Naive B cell (primary cell): ENCODE measurements at regions not wholly inside any gene's neighbourhood (a gene's known extent, or its start where the extent isn't known, plus 50 kb on each side); places are given as distances from the start of the nearest gene placed in this dataset.

Source experiments
- ATAC-seq, 2 donors: fragments of 150-1000 bp; cut with Tn5 transposase; 2 replicates each; pipeline ENCODE4 v1.10.0; 2021; ENCODE audit warnings: low read depth in 2 of 2, mild to moderate bottlenecking in 2 of 2, moderate library complexity in 2 of 2
- DNase-seq: peaks from one replicate; pipeline ENCODE4 v3.0.0; 2022
- H3K27ac Mint-ChIP-seq, 6 donors: one replicate each; pipeline ENCODE4 v1.8.0; 2020 to 2022; ENCODE audit warnings: mild to moderate bottlenecking in 6 of 6, mixed read lengths in 6 of 6, moderate library complexity in 5 of 6, inconsistent platforms in 2 of 6
- H3K27me3 Mint-ChIP-seq, 3 donors: one replicate each; pipeline ENCODE4 v1.8.0; 2021 to 2022; ENCODE audit warnings: mixed read lengths in 3 of 3, mild to moderate bottlenecking in 1 of 3
- H3K36me3 Mint-ChIP-seq, 2 donors: one replicate each; pipeline ENCODE4 v1.8.0; 2020 to 2022; ENCODE audit warnings: mixed read lengths in 2 of 2, inconsistent platforms in 1 of 2, mild to moderate bottlenecking in 1 of 2
- H3K4me1 Mint-ChIP-seq, 3 donors: one replicate each; pipeline ENCODE4 v1.8.0; 2020 to 2022; ENCODE audit warnings: mixed read lengths in 3 of 3, inconsistent platforms in 1 of 3, mild to moderate bottlenecking in 1 of 3, moderate library complexity in 1 of 3
- H3K4me3 Mint-ChIP-seq, 8 donors: one replicate each; pipeline ENCODE4 v1.8.0; 2020 to 2022; ENCODE audit warnings: mild to moderate bottlenecking in 8 of 8, mixed read lengths in 8 of 8, moderate library complexity in 8 of 8, inconsistent platforms in 2 of 8
- H3K9me3 Mint-ChIP-seq, 7 donors: one replicate each; pipeline ENCODE4 v1.8.0; 2020 to 2022; ENCODE audit warnings: mixed read lengths in 7 of 7, mild to moderate bottlenecking in 5 of 7, inconsistent platforms in 2 of 7, moderate library complexity in 1 of 7

GRCh38 chr5:89994266-89994665, 415.3 kb downstream of the CETN3 start:
- H3K4me3 Mint-ChIP-seq = no peak overlapping the region
- H3K36me3 Mint-ChIP-seq = no peaks in the 10 kb centered on the region
- no peak for ATAC-seq
- H3K9me3 Mint-ChIP-seq = peaks cover 0 to 8% (median 0%) of the 10 kb centered on the region in 7 donors
- no peak overlapping the region for H3K27ac Mint-ChIP-seq
- no peaks in the 10 kb centered on the region for H3K27me3 Mint-ChIP-seq
- peaks cover 5 to 14% (median 10%) of the 10 kb centered on the region in 3 donors for H3K4me1 Mint-ChIP-seq
- DNase-seq = no peak

- DNase-seq = no peak
- no peak for ATAC-seq
- no peaks in the 10 kb centered on the region for H3K36me3 Mint-ChIP-seq
- H3K27me3 Mint-ChIP-seq = no peaks in the 10 kb centered on the region
- no peak overlapping the region for H3K4me3 Mint-ChIP-seq
- H3K27ac Mint-ChIP-seq = no peak overlapping the region
- H3K4me1 Mint-ChIP-seq = peaks cover 0 to 8% (median 4%) of the 10 kb centered on the region in 3 donors
- peaks cover 0 to 8% (median 0%) of the 10 kb centered on the region in 7 donors for H3K9me3 Mint-ChIP-seq
These were observed 417.4 kb downstream of the CETN3 start for GRCh38 chr5:89992201-89992600.

- H3K27ac Mint-ChIP-seq = no peak overlapping the region
These were observed 418.0 kb downstream of the CETN3 start for GRCh38 chr5:89991592-89991991.

GRCh38 chr5:89989776-89990175, 419.8 kb downstream of the CETN3 start:
- ATAC-seq = no peak
- no peak overlapping the region for H3K4me3 Mint-ChIP-seq
- no peaks in the 10 kb centered on the region for H3K4me1 Mint-ChIP-seq
- H3K9me3 Mint-ChIP-seq = peaks cover 0 to 8% (median 0%) of the 10 kb centered on the region in 7 donors
- no peak for DNase-seq
- no peaks in the 10 kb centered on the region for H3K36me3 Mint-ChIP-seq
- H3K27me3 Mint-ChIP-seq = no peaks in the 10 kb centered on the region
- no peak overlapping the region for H3K27ac Mint-ChIP-seq

More at GRCh38 chr5:89991592-89991991, 418.0 kb downstream of the CETN3 start:
- no peaks in the 10 kb centered on the region for H3K27me3 Mint-ChIP-seq
- H3K36me3 Mint-ChIP-seq = no peaks in the 10 kb centered on the region
- DNase-seq (no peak), ATAC-seq (no peak)
- peaks cover 0 to 2% (median 0%) of the 10 kb centered on the region in 3 donors for H3K4me1 Mint-ChIP-seq
- peaks cover 0 to 8% (median 0%) of the 10 kb centered on the region in 7 donors for H3K9me3 Mint-ChIP-seq
- H3K4me3 Mint-ChIP-seq = no peak overlapping the region

GRCh38 chr5:89988998-89989655, 420.4 kb downstream of the CETN3 start:
- ATAC-seq (no peak), DNase-seq (no peak)
- Mint-ChIP-seq H3K4me3 (no peak overlapping the region), H3K4me1 (no peaks in the 10 kb centered on the region), H3K9me3 (peaks cover 0 to 6% (median 0%) of the 10 kb centered on the region in 7 donors), H3K27ac (peak overlapping the region in 2 of 6 donors; percentile 17 to 32), H3K36me3 (no peaks in the 10 kb centered on the region), H3K27me3 (no peaks in the 10 kb centered on the region)

GRCh38 chr5:89988129-89988810, 421.3 kb downstream of the CETN3 start:
- no peaks in the 10 kb centered on the region for H3K36me3 Mint-ChIP-seq
- no peak for ATAC-seq
- no peak for DNase-seq
- H3K27me3 Mint-ChIP-seq = no peaks in the 10 kb centered on the region
- H3K4me1 Mint-ChIP-seq = peaks cover 0 to 2% (median 0%) of the 10 kb centered on the region in 3 donors
- H3K9me3 Mint-ChIP-seq = peaks cover 0 to 6% (median 0%) of the 10 kb centered on the region in 7 donors
- H3K27ac Mint-ChIP-seq = peak overlapping the region in 1 of 6 donors; percentile 61
- H3K4me3 Mint-ChIP-seq = no peak overlapping the region

- Mint-ChIP-seq H3K27me3 (no peaks in the 10 kb centered on the region), H3K27ac (no peak overlapping the region), H3K9me3 (peaks cover 5 to 18% (median 10%) of the 10 kb centered on the region in 7 donors), H3K36me3 (peaks cover 0 to 9% of the 10 kb centered on the region in 2 donors), H3K4me3 (no peak overlapping the region), H3K4me1 (peaks cover 0 to 7% (median 4%) of the 10 kb centered on the region in 3 donors)
- no peak for ATAC-seq
- no peak for DNase-seq
These were observed 426.3 kb downstream of the CETN3 start for GRCh38 chr5:89983216-89983615.

- Mint-ChIP-seq H3K4me1 (peaks cover 0 to 7% (median 4%) of the 10 kb centered on the region in 3 donors), H3K36me3 (peaks cover 0 to 9% of the 10 kb centered on the region in 2 donors), H3K4me3 (no peak overlapping the region), H3K27me3 (no peaks in the 10 kb centered on the region), H3K9me3 (peaks cover 5 to 19% (median 10%) of the 10 kb centered on the region in 7 donors), H3K27ac (no peak overlapping the region)
- DNase-seq (no peak), ATAC-seq (no peak)
These were observed 427.4 kb downstream of the CETN3 start for GRCh38 chr5:89981878-89982773.

GRCh38 chr5:89981021-89981420, 428.5 kb downstream of the CETN3 start:
- H3K27me3 Mint-ChIP-seq = no peaks in the 10 kb centered on the region
- no peak overlapping the region for H3K27ac Mint-ChIP-seq
- DNase-seq (no peak), ATAC-seq (no peak)
- no peak overlapping the region for H3K4me3 Mint-ChIP-seq
- H3K4me1 Mint-ChIP-seq = peaks cover 0 to 7% (median 4%) of the 10 kb centered on the region in 3 donors
- H3K36me3 Mint-ChIP-seq = peaks cover 0 to 9% of the 10 kb centered on the region in 2 donors
- H3K9me3 Mint-ChIP-seq = peaks cover 5 to 19% (median 10%) of the 10 kb centered on the region in 7 donors

- peaks cover 0 to 7% (median 3%) of the 10 kb centered on the region in 7 donors for H3K9me3 Mint-ChIP-seq
- ATAC-seq = no peak
These were observed 436.0 kb downstream of the CETN3 start for GRCh38 chr5:89973516-89973915.

GRCh38 chr5:89972901-89973300, 436.7 kb downstream of the CETN3 start:
- peaks cover 0 to 5% (median 0%) of the 10 kb centered on the region in 3 donors for H3K4me1 Mint-ChIP-seq

More at GRCh38 chr5:89973516-89973915, 436.0 kb downstream of the CETN3 start:
- H3K4me1 Mint-ChIP-seq = peaks cover 0 to 5% (median 0%) of the 10 kb centered on the region in 3 donors
- H3K27ac Mint-ChIP-seq = no peak overlapping the region
- peaks cover 0 to 2% of the 10 kb centered on the region in 2 donors for H3K36me3 Mint-ChIP-seq
- no peak overlapping the region for H3K4me3 Mint-ChIP-seq
- peaks cover 0 to 8% (median 4%) of the 10 kb centered on the region in 3 donors for H3K27me3 Mint-ChIP-seq
- DNase-seq = no peak

GRCh38 chr5:89968958-89969381, 440.6 kb downstream of the CETN3 start:
- Mint-ChIP-seq H3K27me3 (peaks cover 0 to 4% (median 0%) of the 10 kb centered on the region in 3 donors), H3K4me1 (peaks cover 0 to 5% (median 0%) of the 10 kb centered on the region in 3 donors), H3K27ac (no peak overlapping the region), H3K36me3 (no peaks in the 10 kb centered on the region), H3K4me3 (no peak overlapping the region), H3K9me3 (peaks cover 0 to 3% (median 0%) of the 10 kb centered on the region in 7 donors)
- ATAC-seq = no peak
- DNase-seq = no peak

More at GRCh38 chr5:89972901-89973300, 436.7 kb downstream of the CETN3 start:
- no peaks in the 10 kb centered on the region for H3K36me3 Mint-ChIP-seq
- no peak overlapping the region for H3K27ac Mint-ChIP-seq
- no peak overlapping the region for H3K4me3 Mint-ChIP-seq
- ATAC-seq = no peak
- DNase-seq = no peak
- H3K27me3 Mint-ChIP-seq = peaks cover 0 to 8% (median 4%) of the 10 kb centered on the region in 3 donors
- peaks cover 0 to 4% (median 0%) of the 10 kb centered on the region in 7 donors for H3K9me3 Mint-ChIP-seq
